BE2C (cell line): ENCODE measurements at regions not wholly inside any gene's neighbourhood (a gene's known extent, or its start where the extent isn't known, plus 50 kb on each side); places are given as distances from the start of the nearest gene placed in this dataset.
A peak's percentile ranks its signal among the peaks of the same experiment; 100 is the strongest.

ENCODE experiments used
- DNase-seq: peaks from one replicate; pipeline ENCODE4 v3.0.0-alpha.2; 2020
- H3K27me3 ChIP-seq: fragments of 250-450 bp; sonication (Bioruptor Pico); 2 replicates; pipeline ENCODE4 v1.5.1; 2020; ENCODE audit warnings: mild to moderate bottlenecking
- H3K36me3 ChIP-seq: fragments of 250-450 bp; sonication (Bioruptor Pico); 2 replicates; pipeline ENCODE4 v1.5.1; 2020; ENCODE audit warnings: mild to moderate bottlenecking
- H3K4me1 ChIP-seq: fragments of 250-450 bp; sonication (Bioruptor Pico); 2 replicates; pipeline ENCODE4 v1.5.1; 2020
- H3K4me3 ChIP-seq: 2 replicates; pipeline ENCODE4 v1.5.1; 2011; ENCODE audit warnings: low read depth, low read length
- H3K9me3 ChIP-seq: fragments of 250-450 bp; sonication (Bioruptor Pico); 2 replicates; pipeline ENCODE4 v1.5.1; 2020
- CTCF ChIP-seq: IDR thresholded peaks from 2 replicates; pipeline ENCODE4 v1.5.1; 2012; ENCODE audit warnings: mild to moderate bottlenecking, low read depth, low read length

DNA sequence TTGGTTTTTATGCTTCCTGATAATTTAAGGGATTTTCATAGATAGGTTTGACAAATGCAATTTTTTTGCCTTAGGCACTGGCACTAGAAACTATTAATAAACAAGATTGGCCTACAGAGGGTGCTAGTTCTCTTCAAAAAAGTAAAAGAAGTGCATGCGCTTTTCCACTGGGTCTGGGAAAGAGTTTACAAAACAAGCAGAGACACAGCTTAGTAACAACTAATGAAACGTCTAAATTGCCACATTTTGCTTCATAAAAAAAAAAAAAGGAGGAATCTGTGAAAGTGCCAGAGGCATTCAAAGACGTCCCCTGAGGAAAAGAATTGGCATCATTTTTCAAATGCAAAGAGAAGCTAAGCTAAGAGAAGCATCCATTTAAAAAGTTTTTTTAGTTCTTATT lies 58.3 kb upstream of the EEA1 start:
- H3K9me3 ChIP-seq, result no peaks in the 10 kb centered on the region
- H3K4me1 ChIP-seq, result no peaks in the 10 kb centered on the region
- peak; percentile 21 for DNase-seq
- H3K36me3 ChIP-seq, result no peaks in the 10 kb centered on the region
- H3K27me3 ChIP-seq, result no peaks in the 10 kb centered on the region
- H3K4me3 ChIP-seq, result no peak overlapping the region
- peak; percentile 53 for TF ChIP-seq CTCF

- H3K36me3 ChIP-seq, result no peaks in the 10 kb centered on the region
- no peaks in the 10 kb centered on the region for H3K9me3 ChIP-seq
- no peak for DNase-seq
- H3K27me3 ChIP-seq, result no peaks in the 10 kb centered on the region
- H3K4me3 ChIP-seq, result no peak overlapping the region
- TF ChIP-seq CTCF, result no peak
- H3K4me1 ChIP-seq, result no peaks in the 10 kb centered on the region
These were observed 58.9 kb upstream of the EEA1 start for GRCh38 chr12:92987846-92988621.

- no peak overlapping the region for H3K4me3 ChIP-seq
- H3K4me1 ChIP-seq, result no peaks in the 10 kb centered on the region
- no peaks in the 10 kb centered on the region for H3K27me3 ChIP-seq
- DNase-seq, result no peak
- H3K9me3 ChIP-seq, result no peaks in the 10 kb centered on the region
- no peaks in the 10 kb centered on the region for H3K36me3 ChIP-seq
- TF ChIP-seq CTCF, result no peak
These were observed 59.6 kb upstream of the EEA1 start for GRCh38 chr12:92988622-92989130.

GRCh38 chr12:92989715-92990484 lies 60.8 kb upstream of the EEA1 start:
- Histone ChIP-seq H3K36me3 (no peaks in the 10 kb centered on the region), H3K9me3 (no peaks in the 10 kb centered on the region), H3K4me3 (no peak overlapping the region), H3K4me1 (no peaks in the 10 kb centered on the region), H3K27me3 (no peaks in the 10 kb centered on the region)
- DNase-seq, result no peak
- no peak for TF ChIP-seq CTCF

GRCh38 chr12:92991134-92991533 lies 62.0 kb upstream of the EEA1 start:
- no peaks in the 10 kb centered on the region for H3K4me1 ChIP-seq
- no peaks in the 10 kb centered on the region for H3K9me3 ChIP-seq
- no peak overlapping the region for H3K4me3 ChIP-seq
- no peaks in the 10 kb centered on the region for H3K27me3 ChIP-seq
- no peaks in the 10 kb centered on the region for H3K36me3 ChIP-seq
- TF ChIP-seq CTCF, result no peak
- no peak for DNase-seq

GRCh38 chr12:92992041-92992440 lies 62.9 kb upstream of the EEA1 start:
- TF ChIP-seq CTCF, result no peak
- H3K4me1 ChIP-seq, result no peaks in the 10 kb centered on the region
- no peak overlapping the region for H3K4me3 ChIP-seq
- H3K9me3 ChIP-seq, result no peaks in the 10 kb centered on the region
- DNase-seq, result no peak
- H3K36me3 ChIP-seq, result no peaks in the 10 kb centered on the region
- H3K27me3 ChIP-seq, result no peaks in the 10 kb centered on the region
